Lung (tissue), 11 donors: ENCODE measurements at regions not wholly inside any gene's neighbourhood (a gene's known extent, or its start where the extent isn't known, plus 50 kb on each side); places are given as distances from the start of the nearest gene placed in this dataset.

ENCODE experiments used
- ATAC-seq: fragments of 200-7000 bp; cut with Tn5 transposase; one replicate; pipeline ENCODE4 v1.9.1; 2020; ENCODE audit warnings: moderate number of reproducible peaks; ENCODE audit not compliant: insufficient read depth, low FRiP score
- DNase-seq, 3 donors: peaks; one replicate each; pipeline ENCODE4 v3.0.0-alpha.2; 2013 to 2017
- H3K27ac ChIP-seq, 2 donors: one replicate each; pipeline ENCODE4 v1.5.1; 2013; ENCODE audit warnings: mild to moderate bottlenecking in 2 of 2, moderate library complexity in 2 of 2, control low read depth in 1 of 2, inconsistent platforms in 1 of 2, low read depth in 1 of 2, low read length in 1 of 2
- H3K27me3 ChIP-seq, 3 donors: one replicate each; pipeline ENCODE4 v1.5.1; 2013; ENCODE audit warnings: low read length in 2 of 3; ENCODE audit not compliant: control insufficient read depth in 3 of 3, insufficient read depth in 3 of 3
- H3K36me3 ChIP-seq, 4 donors: one replicate each; pipeline ENCODE4 v1.5.1; 2013; ENCODE audit warnings: low read length in 4 of 4, mild to moderate bottlenecking in 1 of 4, moderate library complexity in 1 of 4; ENCODE audit not compliant: control insufficient read depth in 4 of 4, insufficient read depth in 4 of 4
- H3K4me1 ChIP-seq, 5 donors: one replicate each; pipeline ENCODE4 v1.5.1; 2013; ENCODE audit warnings: low read length in 5 of 5, mild to moderate bottlenecking in 2 of 5, moderate library complexity in 1 of 5; ENCODE audit not compliant: control insufficient read depth in 5 of 5, insufficient read depth in 5 of 5
- H3K4me3 ChIP-seq: one replicate; pipeline ENCODE4 v1.5.1; 2013; ENCODE audit warnings: mild to moderate bottlenecking, control low read depth, moderate library complexity
- H3K9ac ChIP-seq, 2 donors: one replicate each; pipeline ENCODE4 v1.5.1; 2013; ENCODE audit warnings: low read length in 2 of 2, control low read depth in 1 of 2; ENCODE audit not compliant: insufficient read depth in 1 of 2
- H3K9me3 ChIP-seq, 4 donors: one replicate each; pipeline ENCODE4 v1.5.1; 2013; ENCODE audit warnings: low read length in 3 of 4, mild to moderate bottlenecking in 1 of 4, moderate library complexity in 1 of 4; ENCODE audit not compliant: control insufficient read depth in 4 of 4, insufficient read depth in 3 of 4
- CTCF ChIP-seq: IDR thresholded peaks from 2 replicates; pipeline ENCODE4 v1.5.1; 2012; ENCODE audit warnings: mild to moderate bottlenecking; ENCODE audit errors: control extremely low read depth, extremely low read depth
- WGBS, 2 donors: extraction: QIAGEN DNeasy Blood & Tissue Kit; methylation state at CpG; one replicate each; pipeline ENCODE4 v1.1.7; 2013; 5-methylcytosine and 5-hydroxymethylcytosine counted together
- donor health status: control.
- donor health status: control.
- donor health status: Bipolar disorder and iron deficiency.
- donor health status: healthy.
- donor health status: DM: yes; HTN: yes; CAD: no.

GRCh38 chr2:2694746-2695145, 363.7 kb upstream of the MYT1L start:
- ATAC-seq (no peak), DNase-seq (no peak)
- no peak overlapping the region for H3K9ac ChIP-seq
- no peak for TF ChIP-seq CTCF
- no peaks in the 10 kb centered on the region for H3K4me1 ChIP-seq
- no peaks in the 10 kb centered on the region for H3K36me3 ChIP-seq
- no peak overlapping the region for H3K27ac ChIP-seq
- H3K4me3 ChIP-seq: no peak overlapping the region
- H3K9me3 ChIP-seq: peaks cover 0 to 4% (median 0%) of the 10 kb centered on the region in 4 donors
- WGBS, 2 donors: 74 to 81% methylated on average over 13 of the region's 13 CpGs
- H3K27me3 ChIP-seq: peaks cover 0 to 4% (median 0%) of the 10 kb centered on the region in 3 donors

GRCh38 chr2:2692599-2693389, 361.7 kb upstream of the MYT1L start:
- H3K27ac ChIP-seq: no peak overlapping the region
- H3K9me3 ChIP-seq: no peaks in the 10 kb centered on the region
- no peak overlapping the region for H3K4me3 ChIP-seq
- peaks cover 0 to 4% (median 0%) of the 10 kb centered on the region in 3 donors for H3K27me3 ChIP-seq
- ATAC-seq: no peak
- no peaks in the 10 kb centered on the region for H3K4me1 ChIP-seq
- no peak for TF ChIP-seq CTCF
- 90 to 94% methylated on average over 21 of the region's 21 CpGs for WGBS, 2 donors
- no peaks in the 10 kb centered on the region for H3K36me3 ChIP-seq
- no peak overlapping the region for H3K9ac ChIP-seq
- no peak for DNase-seq

GRCh38 chr2:2691419-2691818, 360.3 kb upstream of the MYT1L start:
- DNase-seq: no peak
- Histone ChIP-seq H3K27me3 (no peaks in the 10 kb centered on the region), H3K9ac (no peak overlapping the region)

More at GRCh38 chr2:2691419-2691818, 360.3 kb upstream of the MYT1L start:
- WGBS, 2 donors: 92 to 93% methylated on average over 10 of the region's 10 CpGs
- Histone ChIP-seq H3K4me3 (no peak overlapping the region), H3K36me3 (no peaks in the 10 kb centered on the region), H3K9me3 (no peaks in the 10 kb centered on the region), H3K4me1 (no peaks in the 10 kb centered on the region), H3K27ac (no peak overlapping the region)
- no peak for ATAC-seq
- TF ChIP-seq CTCF: no peak
